Prostate gland (tissue), 2 donors: ENCODE measurements at regions not wholly inside any gene's neighbourhood (a gene's known extent, or its start where the extent isn't known, plus 50 kb on each side); places are given as distances from the start of the nearest gene placed in this dataset.

Experiments
- DNase-seq: peaks from one replicate; pipeline ENCODE4 v3.0.0-alpha.2; 2019; ENCODE audit warnings: low spot score
- H3K27ac ChIP-seq, 2 donors: fragments of 200-600 bp; sonication (generic); 2 replicates each; pipeline ENCODE4 v1.5.1; 2017 to 2019
- H3K27me3 ChIP-seq: fragments of 200-600 bp; sonication (generic); replicated peaks from 2 replicates; pipeline ENCODE4 v1.5.1; 2019; ENCODE audit not compliant: insufficient read depth
- H3K36me3 ChIP-seq, 2 donors: fragments of 200-600 bp; sonication (generic); 1 replicate in 1 of 2; 2 replicates in 1 of 2; pipeline versions ENCODE4 v1.5.1 to v1.8.1; 2017 to 2019
- H3K4me1 ChIP-seq: fragments of 200-600 bp; sonication (generic); replicated peaks from 2 replicates; pipeline ENCODE4 v1.5.1; 2019
- H3K4me3 ChIP-seq, 2 donors: fragments of 200-600 bp; sonication (generic); 2 replicates each; pipeline ENCODE4 v1.5.1; 2017 to 2019
- H3K9me3 ChIP-seq: fragments of 200-600 bp; sonication (generic); 2 replicates; pipeline ENCODE4 v1.5.1; 2017
- POLR2A ChIP-seq: fragments of 450-650 bp; IDR thresholded peaks from one replicate; pipeline ENCODE4 v1.6.1; 2016; ENCODE audit warnings: antibody characterized with exemption, mild to moderate bottlenecking
- POLR2AphosphoS5 ChIP-seq: sonication (generic); formaldehyde crosslinking; IDR thresholded peaks from one replicate; pipeline ENCODE4 v1.6.1; 2017; ENCODE audit warnings: antibody characterized with exemption
- WGBS: methylation state at CpG from one replicate; pipeline ENCODE4 v1.1.5; 2018; 5-methylcytosine and 5-hydroxymethylcytosine counted together
- intact Hi-C: fragments of 100-400 bp; cut with DNase I; formaldehyde crosslinking; loops from one replicate; pipeline ENCODE4 v1.14.2; 2022
- TF ChIP-seq, protein P1 (sequence below), 4 experiments: fragments of 200-600 bp in 2 of 4; fragments of 450-650 bp in 2 of 4; sonication (generic) in 2 of 4; IDR thresholded peaks; 1 replicate in 3 of 4; 2 replicates in 1 of 4; pipeline ENCODE4 v1.5.1; 2016 to 2019; ENCODE audit warnings: antibody characterized with exemption in 4 of 4, mild to moderate bottlenecking in 2 of 4, moderate library complexity in 2 of 4

- Histone ChIP-seq H3K4me3 (no peak overlapping the region), H3K36me3 (no peaks in the 10 kb centered on the region), H3K9me3 (no peaks in the 10 kb centered on the region), H3K27me3 (no peaks in the 10 kb centered on the region), H3K4me1 (no peaks in the 10 kb centered on the region), H3K27ac (no peak overlapping the region)
- 90% methylated on average over 5 of the region's 5 CpGs for WGBS
- no peak for DNase-seq
- intact Hi-C loops, result no loop called here
- TF ChIP-seq POLR2AphosphoS5, result no peak
- no peak for TF ChIP-seq POLR2A
- TF ChIP-seq, protein P1, sequence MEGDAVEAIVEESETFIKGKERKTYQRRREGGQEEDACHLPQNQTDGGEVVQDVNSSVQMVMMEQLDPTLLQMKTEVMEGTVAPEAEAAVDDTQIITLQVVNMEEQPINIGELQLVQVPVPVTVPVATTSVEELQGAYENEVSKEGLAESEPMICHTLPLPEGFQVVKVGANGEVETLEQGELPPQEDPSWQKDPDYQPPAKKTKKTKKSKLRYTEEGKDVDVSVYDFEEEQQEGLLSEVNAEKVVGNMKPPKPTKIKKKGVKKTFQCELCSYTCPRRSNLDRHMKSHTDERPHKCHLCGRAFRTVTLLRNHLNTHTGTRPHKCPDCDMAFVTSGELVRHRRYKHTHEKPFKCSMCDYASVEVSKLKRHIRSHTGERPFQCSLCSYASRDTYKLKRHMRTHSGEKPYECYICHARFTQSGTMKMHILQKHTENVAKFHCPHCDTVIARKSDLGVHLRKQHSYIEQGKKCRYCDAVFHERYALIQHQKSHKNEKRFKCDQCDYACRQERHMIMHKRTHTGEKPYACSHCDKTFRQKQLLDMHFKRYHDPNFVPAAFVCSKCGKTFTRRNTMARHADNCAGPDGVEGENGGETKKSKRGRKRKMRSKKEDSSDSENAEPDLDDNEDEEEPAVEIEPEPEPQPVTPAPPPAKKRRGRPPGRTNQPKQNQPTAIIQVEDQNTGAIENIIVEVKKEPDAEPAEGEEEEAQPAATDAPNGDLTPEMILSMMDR (IDR thresholded peaks at IDR 0.05), result no peak
These were observed 144.6 kb downstream of the TFAP2C start for GRCh38 chr20:56773749-56774148.

GRCh38 chr20:56774873-56775272 is 145.8 kb downstream of the TFAP2C start:
- intact Hi-C loops, result no loop called here
- Histone ChIP-seq H3K4me3 (no peak overlapping the region), H3K27me3 (no peaks in the 10 kb centered on the region), H3K36me3 (no peaks in the 10 kb centered on the region), H3K4me1 (no peaks in the 10 kb centered on the region), H3K9me3 (no peaks in the 10 kb centered on the region), H3K27ac (no peak overlapping the region)
- DNase-seq, result no peak
- TF ChIP-seq POLR2AphosphoS5 (no peak), POLR2A (no peak)
- TF ChIP-seq, protein P1 (IDR thresholded peaks at IDR 0.05), result no peak
- WGBS, result 96% methylated on average over 5 of the region's 5 CpGs

- no peak overlapping the region for H3K27ac ChIP-seq
- 74% methylated on average over 9 of the region's 9 CpGs for WGBS
- intact Hi-C loops, result no loop called here
These were observed 147.2 kb downstream of the TFAP2C start for GRCh38 chr20:56776345-56776744.

DNA sequence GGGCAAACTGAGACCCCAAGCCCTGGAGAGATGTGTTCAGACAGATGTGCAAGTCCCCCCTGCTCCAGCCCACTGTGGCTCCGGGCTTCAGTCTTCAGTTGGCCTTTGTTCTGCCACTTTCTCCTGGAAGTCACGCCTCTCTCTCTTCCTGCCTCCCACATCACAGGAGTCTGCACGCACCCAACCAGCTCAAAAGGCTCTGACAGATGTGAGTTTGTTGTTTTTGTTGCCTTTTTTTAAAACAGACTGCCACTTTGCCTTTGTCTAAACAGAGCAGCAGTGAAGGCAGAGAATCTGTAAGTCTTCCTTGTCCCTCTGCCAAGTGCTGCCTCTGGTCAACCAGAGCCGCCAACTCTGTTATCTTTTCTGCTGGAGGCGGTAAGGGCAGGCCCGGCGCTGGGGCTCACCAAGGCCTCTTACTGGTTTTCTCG is 149.7 kb downstream of the TFAP2C start:
- DNase-seq, result peak; percentile 26
- Histone ChIP-seq H3K27ac (no peak overlapping the region), H3K4me3 (no peak overlapping the region), H3K27me3 (no peaks in the 10 kb centered on the region), H3K36me3 (no peaks in the 10 kb centered on the region), H3K9me3 (no peaks in the 10 kb centered on the region), H3K4me1 (no peaks in the 10 kb centered on the region)
- intact Hi-C loops, result no loop called here
- WGBS, result 29% methylated on average over 8 of the region's 8 CpGs
- no peak for TF ChIP-seq POLR2AphosphoS5
- TF ChIP-seq POLR2A, result no peak
- TF ChIP-seq, protein P1 (IDR thresholded peaks at IDR 0.05), result no peak

More at GRCh38 chr20:56776345-56776744, 147.2 kb downstream of the TFAP2C start:
- Histone ChIP-seq H3K9me3 (no peaks in the 10 kb centered on the region), H3K36me3 (no peaks in the 10 kb centered on the region), H3K4me1 (no peaks in the 10 kb centered on the region), H3K4me3 (no peak overlapping the region), H3K27me3 (no peaks in the 10 kb centered on the region)
- DNase-seq, result no peak
- TF ChIP-seq POLR2AphosphoS5, result no peak
- TF ChIP-seq, protein P1 (IDR thresholded peaks at IDR 0.05), result no peak
- no peak for TF ChIP-seq POLR2A

GRCh38 chr20:56779452-56780143 is 150.5 kb downstream of the TFAP2C start:
- no peaks in the 10 kb centered on the region for H3K4me1 ChIP-seq
- no peak overlapping the region for H3K27ac ChIP-seq
- no peaks in the 10 kb centered on the region for H3K9me3 ChIP-seq
- DNase-seq, result no peak
- no peaks in the 10 kb centered on the region for H3K27me3 ChIP-seq
- H3K36me3 ChIP-seq, result no peaks in the 10 kb centered on the region
- no peak overlapping the region for H3K4me3 ChIP-seq
- intact Hi-C loops, result no loop called here
- TF ChIP-seq POLR2AphosphoS5 (no peak), POLR2A (no peak)
- TF ChIP-seq, protein P1 (IDR thresholded peaks at IDR 0.05), result no peak
- WGBS, result 47% methylated on average over 11 of the region's 11 CpGs
